ENCODE measurements at regions not wholly inside any gene's neighbourhood (a gene's known extent, or its start where the extent isn't known, plus 50 kb on each side); places are given as distances from the start of the nearest gene placed in this dataset.

DNA sequence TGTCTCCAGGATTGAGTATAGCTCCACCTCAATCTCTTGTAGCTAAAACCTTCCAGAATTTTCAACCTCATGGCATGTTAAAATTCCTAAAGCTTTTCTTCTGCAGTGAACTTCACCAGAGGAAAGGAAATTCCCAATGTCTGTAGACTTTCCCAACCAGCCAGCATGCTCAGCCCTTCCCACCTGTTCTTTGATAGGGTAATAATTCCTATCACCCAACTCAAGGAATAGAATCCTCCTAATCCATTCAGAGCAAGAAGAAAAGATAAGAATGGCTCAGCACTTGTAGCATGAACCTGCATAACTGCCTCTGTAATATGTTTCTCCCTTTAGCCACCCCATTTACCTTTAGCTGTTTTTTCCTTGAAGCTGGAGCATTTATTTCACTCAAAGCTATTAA is 301.8 kb upstream of the GADL1 start:
- TF ChIP-seq, protein P1, sequence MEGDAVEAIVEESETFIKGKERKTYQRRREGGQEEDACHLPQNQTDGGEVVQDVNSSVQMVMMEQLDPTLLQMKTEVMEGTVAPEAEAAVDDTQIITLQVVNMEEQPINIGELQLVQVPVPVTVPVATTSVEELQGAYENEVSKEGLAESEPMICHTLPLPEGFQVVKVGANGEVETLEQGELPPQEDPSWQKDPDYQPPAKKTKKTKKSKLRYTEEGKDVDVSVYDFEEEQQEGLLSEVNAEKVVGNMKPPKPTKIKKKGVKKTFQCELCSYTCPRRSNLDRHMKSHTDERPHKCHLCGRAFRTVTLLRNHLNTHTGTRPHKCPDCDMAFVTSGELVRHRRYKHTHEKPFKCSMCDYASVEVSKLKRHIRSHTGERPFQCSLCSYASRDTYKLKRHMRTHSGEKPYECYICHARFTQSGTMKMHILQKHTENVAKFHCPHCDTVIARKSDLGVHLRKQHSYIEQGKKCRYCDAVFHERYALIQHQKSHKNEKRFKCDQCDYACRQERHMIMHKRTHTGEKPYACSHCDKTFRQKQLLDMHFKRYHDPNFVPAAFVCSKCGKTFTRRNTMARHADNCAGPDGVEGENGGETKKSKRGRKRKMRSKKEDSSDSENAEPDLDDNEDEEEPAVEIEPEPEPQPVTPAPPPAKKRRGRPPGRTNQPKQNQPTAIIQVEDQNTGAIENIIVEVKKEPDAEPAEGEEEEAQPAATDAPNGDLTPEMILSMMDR (IDR thresholded peaks at IDR 0.05), result no peak
- no peak for TF ChIP-seq POLR2A (IDR thresholded peaks at IDR 0.05)

All from body of pancreas (tissue), 4 donors.